IPS-18a (cell line): ENCODE measurements at regions not wholly inside any gene's neighbourhood (a gene's known extent, or its start where the extent isn't known, plus 50 kb on each side); places are given as distances from the start of the nearest gene placed in this dataset.

Experiments
- H3K27ac ChIP-seq: one replicate; pipeline ENCODE4 v1.5.1; 2013; ENCODE audit warnings: low read length
- H3K27me3 ChIP-seq: one replicate; pipeline ENCODE4 v1.6.1; 2013; ENCODE audit warnings: mild to moderate bottlenecking, low read length; ENCODE audit not compliant: control insufficient read depth, insufficient read depth
- H3K36me3 ChIP-seq: one replicate; pipeline ENCODE4 v1.6.1; 2013; ENCODE audit warnings: low read depth, low read length; ENCODE audit not compliant: control insufficient read depth
- H3K4me1 ChIP-seq: one replicate; pipeline ENCODE4 v1.6.1; 2013; ENCODE audit warnings: low read depth, low read length; ENCODE audit not compliant: control insufficient read depth
- H3K4me3 ChIP-seq: one replicate; pipeline ENCODE4 v1.5.1; 2013; ENCODE audit warnings: low read length
- H3K9ac ChIP-seq: one replicate; pipeline ENCODE4 v1.6.1; 2013; ENCODE audit warnings: mild to moderate bottlenecking, low read length, moderate library complexity
- H3K9me3 ChIP-seq: one replicate; pipeline ENCODE4 v1.6.1; 2013; ENCODE audit warnings: low read depth, low read length; ENCODE audit not compliant: control insufficient read depth

DNA sequence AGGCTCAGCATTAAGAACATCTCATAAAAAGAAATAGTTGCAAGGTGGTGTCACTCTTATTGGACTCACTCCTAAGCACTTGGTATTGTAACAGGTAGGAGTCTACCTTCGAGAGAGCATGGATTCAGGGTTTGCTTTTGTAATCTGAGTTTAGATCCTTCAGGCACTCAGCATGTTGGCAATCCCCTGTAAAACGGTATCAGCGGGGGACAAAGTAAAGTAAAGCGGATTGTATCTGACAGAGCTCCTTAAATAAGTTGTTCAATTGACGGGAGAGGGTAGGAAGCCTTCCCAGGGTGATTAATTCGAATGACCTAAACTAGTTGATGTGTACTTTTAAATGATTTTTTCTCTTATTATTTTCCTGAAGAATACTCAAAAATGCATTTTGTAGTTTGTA is 869.8 kb upstream of the EPHA7 start:
- Histone ChIP-seq H3K4me1 (peaks cover 5% of the 10 kb centered on the region), H3K27ac (no peak overlapping the region), H3K4me3 (no peak overlapping the region), H3K9me3 (no peaks in the 10 kb centered on the region), H3K36me3 (no peaks in the 10 kb centered on the region), H3K9ac (no peak overlapping the region), H3K27me3 (peaks cover 50% of the 10 kb centered on the region)

- Histone ChIP-seq H3K27ac (no peak overlapping the region), H3K9ac (no peak overlapping the region), H3K4me1 (no peaks in the 10 kb centered on the region), H3K4me3 (no peak overlapping the region), H3K27me3 (no peaks in the 10 kb centered on the region), H3K9me3 (no peaks in the 10 kb centered on the region), H3K36me3 (no peaks in the 10 kb centered on the region)
These were observed 858.8 kb upstream of the EPHA7 start for GRCh38 chr6:94278146-94278545.

- Histone ChIP-seq H3K4me1 (no peaks in the 10 kb centered on the region), H3K9me3 (no peaks in the 10 kb centered on the region), H3K9ac (no peak overlapping the region), H3K27me3 (no peaks in the 10 kb centered on the region), H3K36me3 (no peaks in the 10 kb centered on the region), H3K4me3 (no peak overlapping the region), H3K27ac (no peak overlapping the region)
These were observed 853.0 kb upstream of the EPHA7 start for GRCh38 chr6:94272327-94272726.

- H3K36me3 ChIP-seq, result no peaks in the 10 kb centered on the region
- no peaks in the 10 kb centered on the region for H3K9me3 ChIP-seq
- H3K27me3 ChIP-seq, result no peaks in the 10 kb centered on the region
- H3K4me1 ChIP-seq, result no peaks in the 10 kb centered on the region
- H3K4me3 ChIP-seq, result no peak overlapping the region
- H3K9ac ChIP-seq, result no peak overlapping the region
- H3K27ac ChIP-seq, result no peak overlapping the region
These were observed 851.0 kb upstream of the EPHA7 start for GRCh38 chr6:94270091-94270948.

- no peak overlapping the region for H3K4me3 ChIP-seq
- no peak overlapping the region for H3K27ac ChIP-seq
- H3K27me3 ChIP-seq, result no peaks in the 10 kb centered on the region
These were observed 849.9 kb upstream of the EPHA7 start for GRCh38 chr6:94269256-94269655.

GRCh38 chr6:94260765-94261164 is 841.4 kb upstream of the EPHA7 start:
- no peaks in the 10 kb centered on the region for H3K4me1 ChIP-seq
- no peak overlapping the region for H3K27ac ChIP-seq
- H3K36me3 ChIP-seq, result no peaks in the 10 kb centered on the region
- H3K27me3 ChIP-seq, result no peaks in the 10 kb centered on the region
- H3K9ac ChIP-seq, result no peak overlapping the region
- no peaks in the 10 kb centered on the region for H3K9me3 ChIP-seq
- H3K4me3 ChIP-seq, result no peak overlapping the region

More at GRCh38 chr6:94269256-94269655, 849.9 kb upstream of the EPHA7 start:
- Histone ChIP-seq H3K36me3 (no peaks in the 10 kb centered on the region), H3K4me1 (no peaks in the 10 kb centered on the region), H3K9ac (no peak overlapping the region), H3K9me3 (no peaks in the 10 kb centered on the region)

GRCh38 chr6:94254689-94255088 is 835.3 kb upstream of the EPHA7 start:
- Histone ChIP-seq H3K27ac (no peak overlapping the region), H3K9me3 (no peaks in the 10 kb centered on the region)

GRCh38 chr6:94251878-94252277 is 832.5 kb upstream of the EPHA7 start:
- H3K9me3 ChIP-seq, result no peaks in the 10 kb centered on the region
- no peaks in the 10 kb centered on the region for H3K27me3 ChIP-seq
- H3K4me3 ChIP-seq, result no peak overlapping the region
- H3K4me1 ChIP-seq, result no peaks in the 10 kb centered on the region
- H3K27ac ChIP-seq, result no peak overlapping the region
- H3K36me3 ChIP-seq, result no peaks in the 10 kb centered on the region
- H3K9ac ChIP-seq, result no peak overlapping the region

More at GRCh38 chr6:94254689-94255088, 835.3 kb upstream of the EPHA7 start:
- Histone ChIP-seq H3K27me3 (no peaks in the 10 kb centered on the region), H3K36me3 (no peaks in the 10 kb centered on the region), H3K4me1 (no peaks in the 10 kb centered on the region), H3K9ac (no peak overlapping the region), H3K4me3 (no peak overlapping the region)

DNA sequence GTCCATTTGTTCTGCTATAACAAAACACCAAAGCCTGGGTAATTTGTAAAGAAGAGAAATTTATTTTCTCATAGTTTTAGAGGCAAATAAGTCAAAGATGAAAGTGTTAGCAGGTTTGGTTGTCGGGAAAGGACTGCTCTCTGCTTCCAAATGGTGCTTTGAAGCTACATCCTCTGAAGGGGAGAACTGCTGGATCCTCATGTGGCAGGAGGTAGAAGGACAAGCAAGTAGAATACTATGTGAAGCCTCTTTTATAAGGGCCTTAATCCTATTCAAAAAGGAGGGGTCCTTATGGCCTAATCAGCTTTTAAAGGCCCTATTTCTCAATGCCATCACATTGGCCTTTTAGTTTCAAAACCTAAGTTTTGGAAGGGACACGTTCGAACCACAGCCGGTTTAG is 826.0 kb upstream of the EPHA7 start:
- Histone ChIP-seq H3K27ac (no peak overlapping the region), H3K36me3 (no peaks in the 10 kb centered on the region), H3K9me3 (no peaks in the 10 kb centered on the region), H3K4me1 (no peaks in the 10 kb centered on the region), H3K27me3 (no peaks in the 10 kb centered on the region), H3K9ac (no peak overlapping the region), H3K4me3 (no peak overlapping the region)

- H3K27me3 ChIP-seq, result no peaks in the 10 kb centered on the region
- no peaks in the 10 kb centered on the region for H3K9me3 ChIP-seq
- no peak overlapping the region for H3K9ac ChIP-seq
- H3K27ac ChIP-seq, result no peak overlapping the region
- H3K36me3 ChIP-seq, result no peaks in the 10 kb centered on the region
- H3K4me1 ChIP-seq, result no peaks in the 10 kb centered on the region
- no peak overlapping the region for H3K4me3 ChIP-seq
These were observed 819.5 kb upstream of the EPHA7 start for GRCh38 chr6:94238868-94239267.

DNA sequence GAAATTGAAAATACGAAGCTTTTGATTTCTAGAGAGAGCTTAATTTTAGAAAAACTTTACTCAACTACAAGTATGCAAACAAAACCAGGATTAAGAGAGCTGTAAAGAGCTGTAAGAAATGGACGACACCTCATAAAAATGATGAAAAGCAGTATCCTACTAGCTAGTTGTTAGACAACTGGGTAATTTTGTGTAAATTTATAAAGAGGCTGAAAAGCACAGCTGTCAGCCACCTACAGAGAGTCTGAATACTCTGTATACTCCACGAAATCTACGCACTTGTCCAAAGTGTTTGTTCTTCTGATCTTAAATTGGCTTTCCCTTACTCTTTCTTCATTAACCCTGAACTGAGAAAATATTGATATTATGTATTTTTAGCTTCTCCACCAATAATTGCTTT is 808.4 kb upstream of the EPHA7 start:
- H3K27ac ChIP-seq, result no peak overlapping the region
- no peaks in the 10 kb centered on the region for H3K27me3 ChIP-seq
- no peaks in the 10 kb centered on the region for H3K4me1 ChIP-seq
- H3K4me3 ChIP-seq, result no peak overlapping the region
- H3K9me3 ChIP-seq, result no peaks in the 10 kb centered on the region
- H3K9ac ChIP-seq, result no peak overlapping the region
- H3K36me3 ChIP-seq, result no peaks in the 10 kb centered on the region

GRCh38 chr6:94217836-94218235 is 798.5 kb upstream of the EPHA7 start:
- H3K27ac ChIP-seq, result no peak overlapping the region

More at GRCh38 chr6:94217836-94218235, 798.5 kb upstream of the EPHA7 start:
- Histone ChIP-seq H3K9ac (no peak overlapping the region), H3K9me3 (no peaks in the 10 kb centered on the region), H3K4me3 (no peak overlapping the region), H3K4me1 (peaks cover 4% of the 10 kb centered on the region), H3K27me3 (no peaks in the 10 kb centered on the region), H3K36me3 (no peaks in the 10 kb centered on the region)
